Panc1 (cell line): ENCODE measurements at regions not wholly inside any gene's neighbourhood (a gene's known extent, or its start where the extent isn't known, plus 50 kb on each side); places are given as distances from the start of the nearest gene placed in this dataset.

Experiments
- ATAC-seq: fragments of 200-7000 bp; cut with Tn5 transposase; 2 replicates; pipeline ENCODE4 v1.9.1; 2020; ENCODE audit warnings: mild to moderate bottlenecking, moderate library complexity
- BruUV-seq: library from RNA; stranded (reverse); fragments of 400-500 nt; replicated peaks from 2 replicates; lab custom pipeline; 2021; lab: Mats Ljungman, UMichigan
- CTCF ChIA-PET: fragments of 300-600 bp; sonication (Branson Sonifier 250); formaldehyde crosslinking; loops from one replicate; lab custom pipeline; 2022; ENCODE audit warnings: antibody characterized with exemption; lab: Charles Lee
- POLR2A ChIA-PET: fragments of 300-600 bp; sonication (Branson Sonifier 250); formaldehyde crosslinking; loops from one replicate; lab custom pipeline; 2022; ENCODE audit warnings: antibody characterized with exemption; lab: Charles Lee
- DNase-seq: peaks from one replicate; pipeline ENCODE4 v3.0.0-alpha.2; 2010; ENCODE audit warnings: low read depth, low spot score
- H3K27ac ChIP-seq: 2 replicates; pipeline ENCODE4 v1.5.1; 2011; ENCODE audit warnings: mild to moderate bottlenecking, low read length, inconsistent platforms
- H3K27me3 ChIP-seq: fragments of 200-500 bp; sonication (Bioruptor generic); 2 replicates; pipeline ENCODE4 v1.6.0; 2014; ENCODE audit warnings: low read length, inconsistent platforms; ENCODE audit not compliant: control insufficient read depth, insufficient read depth
- H3K36me3 ChIP-seq: fragments of 200-500 bp; sonication (Bioruptor generic); 2 replicates; pipeline ENCODE4 v1.5.1; 2014; ENCODE audit warnings: inconsistent platforms, mild to moderate bottlenecking, low read length, moderate library complexity; ENCODE audit not compliant: control insufficient read depth, insufficient read depth
- H3K4me1 ChIP-seq: 2 replicates; pipeline ENCODE4 v1.5.1; 2011; ENCODE audit warnings: inconsistent platforms, mild to moderate bottlenecking, low read length, moderate library complexity; ENCODE audit not compliant: control insufficient read depth, insufficient read depth
- H3K4me3 ChIP-seq, 2 experiments: 2 replicates each; pipeline ENCODE4 v1.5.1; 2011 to 2012; ENCODE audit warnings: low read depth in 2 of 2, low read length in 2 of 2, mild to moderate bottlenecking in 2 of 2, inconsistent platforms in 1 of 2, moderate library complexity in 1 of 2
- H3K9me3 ChIP-seq: fragments of 200-500 bp; sonication (Bioruptor generic); 2 replicates; pipeline ENCODE4 v1.5.1; 2014; ENCODE audit warnings: low read depth, mild to moderate bottlenecking, inconsistent platforms, low read length, moderate library complexity; ENCODE audit not compliant: control insufficient read depth, insufficient read depth
- CTCF ChIP-seq: fragments of 450-650 bp; IDR thresholded peaks from 2 replicates; pipeline ENCODE4 v1.5.1; 2017; ENCODE audit warnings: mild to moderate bottlenecking
- POLR2AphosphoS5 ChIP-seq: IDR thresholded peaks from 2 replicates; pipeline ENCODE4 v1.6.1; 2012; ENCODE audit warnings: mild to moderate bottlenecking, low read depth, low read length, moderate library complexity
- REST ChIP-seq, 2 experiments: IDR thresholded peaks; 2 replicates each; pipeline ENCODE4 v1.6.1; 2011 to 2012; ENCODE audit warnings: low read depth in 2 of 2, control low read depth in 1 of 2, low read length in 1 of 2, mild to moderate bottlenecking in 1 of 2, moderate library complexity in 1 of 2; ENCODE audit not compliant: insufficient read depth in 1 of 2
- SIN3A ChIP-seq: IDR thresholded peaks from 2 replicates; pipeline ENCODE4 v1.6.1; 2012; ENCODE audit warnings: low read depth, mild to moderate bottlenecking, low read length, moderate library complexity, borderline replicate concordance; ENCODE audit not compliant: insufficient read depth
- TCF7L2 ChIP-seq: IDR thresholded peaks from 2 replicates; pipeline ENCODE4 v1.6.1; 2011; ENCODE audit warnings: mild to moderate bottlenecking, low read depth, low read length, inconsistent platforms
- in situ Hi-C: cut with HindIII; loops from 2 replicates; pipeline ENCODE4 v1.10.0; 2016; ENCODE audit warnings: low sequenced_read_pairs, low pct_unique_long_range_greater_than_20kb
- intact Hi-C: fragments of 100-400 bp; cut with micrococcal nuclease; formaldehyde crosslinking; loops from one replicate; pipeline ENCODE4 v1.10.0; 2022; ENCODE audit not compliant: unreplicated experiment

- CTCF ChIA-PET: no interaction called here
- BruUV-seq: no TSS peak
Measured at GRCh38 chr9:107548298-107549142, 59.0 kb upstream of the KLF4 start.

GRCh38 chr9:107547772-107548297 is 58.3 kb upstream of the KLF4 start:
- no peak overlapping the region for H3K4me3 ChIP-seq

More at GRCh38 chr9:107548298-107549142, 59.0 kb upstream of the KLF4 start:
- H3K4me3 ChIP-seq: no peak overlapping the region
- no peaks in the 10 kb centered on the region for H3K9me3 ChIP-seq
- ATAC-seq (no peak), DNase-seq (peak; percentile 43)
- no peaks in the 10 kb centered on the region for H3K27me3 ChIP-seq
- no peaks in the 10 kb centered on the region for H3K4me1 ChIP-seq
- intact Hi-C loops (no loop called here), in situ Hi-C loops (no loop called here)
- H3K27ac ChIP-seq: peak overlapping the region; percentile 5; the same call in 1 of the 2 replicates
- H3K36me3 ChIP-seq: no peaks in the 10 kb centered on the region
- no peak for TF ChIP-seq SIN3A
- TF ChIP-seq CTCF: no peak
- no peak for TF ChIP-seq TCF7L2
- TF ChIP-seq POLR2AphosphoS5: no peak
- no peak for TF ChIP-seq REST (IDR thresholded peaks at IDR 0.05; ENCODE audit: insufficient read depth in 1 of 2, low read depth in 2 of 2, low read length in 1 of 2)
- POLR2A ChIA-PET: no interaction called here

More at GRCh38 chr9:107547772-107548297, 58.3 kb upstream of the KLF4 start:
- DNase-seq (no peak), ATAC-seq (no peak)
- intact Hi-C loops: no loop called here
- no peaks in the 10 kb centered on the region for H3K4me1 ChIP-seq
- ChIA-PET POLR2A (no interaction called here), CTCF (no interaction called here)
- in situ Hi-C loops: no loop called here
- TF ChIP-seq REST (IDR thresholded peaks at IDR 0.05; ENCODE audit: insufficient read depth in 1 of 2, low read depth in 2 of 2, low read length in 1 of 2) (no peak), TCF7L2 (no peak), CTCF (no peak), SIN3A (no peak)
- no peak overlapping the region; the same call in 1 of the 2 replicates for H3K27ac ChIP-seq
- no peaks in the 10 kb centered on the region for H3K9me3 ChIP-seq
- H3K36me3 ChIP-seq: no peaks in the 10 kb centered on the region
- H3K27me3 ChIP-seq: no peaks in the 10 kb centered on the region
- no TSS peak for BruUV-seq
